ENCODE measurements at regions not wholly inside any gene's neighbourhood (a gene's known extent, or its start where the extent isn't known, plus 50 kb on each side); places are given as distances from the start of the nearest gene placed in this dataset.
"Not testable (repeated sequence)": the region's sequence is repeated elsewhere in the genome, so short reads cannot be mapped to it uniquely, and the experiment has no call there.

- no peaks in the 10 kb centered on the region for H3K36me3 ChIP-seq (ENCODE audit: insufficient read depth, low read depth, low read length)
- peaks cover 5% of the 10 kb centered on the region; the same call in 1 of the 2 replicates for H3K4me1 ChIP-seq (ENCODE audit: insufficient read depth, low read length)
- no peaks in the 10 kb centered on the region for H3K9me3 ChIP-seq (ENCODE audit: insufficient read depth, low read depth, low read length)
- H3K9ac ChIP-seq (ENCODE audit: low read depth, low read length) = no peak overlapping the region
- no peak overlapping the region for H3K27ac ChIP-seq (ENCODE audit: low read length)
- no peak overlapping the region for H3K4me3 ChIP-seq (ENCODE audit: low read length)
- H3K27me3 ChIP-seq (ENCODE audit: insufficient read depth, low read length) = no peaks in the 10 kb centered on the region
Measured at GRCh38 chr3:152676810-152677379, 158.0 kb upstream of the P2RY1 start.

DNA sequence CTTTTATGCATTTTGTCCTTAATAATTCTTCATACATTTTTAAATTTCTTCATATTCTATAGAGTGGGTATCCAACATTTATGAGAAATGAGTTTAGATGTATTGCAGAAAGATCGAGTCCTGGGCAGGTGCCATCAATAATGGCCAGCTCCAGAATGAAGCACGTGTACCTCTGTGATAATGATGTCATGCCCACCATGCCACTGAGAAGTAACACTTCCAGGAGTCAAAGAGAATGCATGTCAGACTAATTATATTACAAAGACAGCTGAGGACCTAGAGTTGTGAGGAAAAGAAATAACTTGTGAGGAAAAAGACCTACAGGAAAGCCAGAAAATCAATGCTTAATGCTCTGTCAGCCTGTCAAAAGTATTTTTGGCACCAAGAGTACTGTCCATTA is 157.4 kb upstream of the P2RY1 start:
- no peak overlapping the region for H3K27ac ChIP-seq (ENCODE audit: low read length)
- no peak overlapping the region for H3K9ac ChIP-seq (ENCODE audit: low read depth, low read length)
- no peak overlapping the region for H3K4me3 ChIP-seq (ENCODE audit: low read length)
- H3K9me3 ChIP-seq (ENCODE audit: insufficient read depth, low read depth, low read length) = no peaks in the 10 kb centered on the region
- no peaks in the 10 kb centered on the region for H3K36me3 ChIP-seq (ENCODE audit: insufficient read depth, low read depth, low read length)
- H3K27me3 ChIP-seq (ENCODE audit: insufficient read depth, low read length) = no peaks in the 10 kb centered on the region
- H3K4me1 ChIP-seq (ENCODE audit: insufficient read depth, low read length) = peaks cover 5% of the 10 kb centered on the region; the same call in 1 of the 2 replicates

- Histone ChIP-seq H3K9ac (ENCODE audit: low read depth, low read length) (no peak overlapping the region), H3K36me3 (ENCODE audit: insufficient read depth, low read depth, low read length) (no peaks in the 10 kb centered on the region), H3K27ac (ENCODE audit: low read length) (no peak overlapping the region), H3K9me3 (ENCODE audit: insufficient read depth, low read depth, low read length) (peaks cover 4% of the 10 kb centered on the region; the same call in 1 of the 2 replicates), H3K4me1 (ENCODE audit: insufficient read depth, low read length) (no peaks in the 10 kb centered on the region), H3K27me3 (ENCODE audit: insufficient read depth, low read length) (no peaks in the 10 kb centered on the region), H3K4me3 (ENCODE audit: low read length) (no peak overlapping the region)
Measured at GRCh38 chr3:152682477-152682876, 152.5 kb upstream of the P2RY1 start.

DNA sequence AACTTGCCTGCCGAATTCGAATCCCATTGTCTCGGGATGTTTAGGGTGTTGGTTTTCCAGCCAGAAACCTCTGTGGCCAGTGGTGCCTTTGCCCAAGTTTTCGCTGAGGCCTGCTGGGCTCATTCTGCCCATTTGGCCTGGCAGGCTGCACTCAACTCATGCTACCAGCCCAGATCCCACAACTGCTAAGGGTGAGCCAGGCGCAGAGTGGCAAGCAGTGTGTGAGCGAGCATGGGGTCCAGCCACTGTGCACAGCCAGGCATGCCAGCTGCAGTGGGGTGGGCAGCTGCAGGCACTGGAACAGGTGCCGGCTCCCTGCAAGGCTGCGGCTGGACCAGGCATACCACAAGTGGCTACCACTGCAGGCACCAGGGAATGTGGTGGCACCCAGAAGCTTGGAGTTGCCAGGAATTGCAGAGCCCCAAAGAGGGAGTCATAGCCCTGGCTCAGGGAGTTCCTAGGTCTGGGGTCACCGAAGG is 151.4 kb upstream of the P2RY1 start:
- Histone ChIP-seq H3K9me3 (ENCODE audit: insufficient read depth, low read depth, low read length) (peaks cover 4% of the 10 kb centered on the region; the same call in 1 of the 2 replicates), H3K4me3 (ENCODE audit: low read length) (no peak overlapping the region), H3K36me3 (ENCODE audit: insufficient read depth, low read depth, low read length) (no peaks in the 10 kb centered on the region), H3K27me3 (ENCODE audit: insufficient read depth, low read length) (no peaks in the 10 kb centered on the region), H3K9ac (ENCODE audit: low read depth, low read length) (no peak overlapping the region), H3K27ac (ENCODE audit: low read length) (no peak overlapping the region), H3K4me1 (ENCODE audit: insufficient read depth, low read length) (no peaks in the 10 kb centered on the region)

- Histone ChIP-seq H3K4me1 (ENCODE audit: insufficient read depth, low read length) (no peaks in the 10 kb centered on the region), H3K36me3 (ENCODE audit: insufficient read depth, low read depth, low read length) (no peaks in the 10 kb centered on the region), H3K9me3 (ENCODE audit: insufficient read depth, low read depth, low read length) (peaks cover 4% of the 10 kb centered on the region; the same call in 1 of the 2 replicates), H3K27ac (ENCODE audit: low read length) (no peak overlapping the region), H3K4me3 (ENCODE audit: low read length) (no peak overlapping the region), H3K27me3 (ENCODE audit: insufficient read depth, low read length) (no peaks in the 10 kb centered on the region), H3K9ac (ENCODE audit: low read depth, low read length) (no peak overlapping the region)
Measured at GRCh38 chr3:152684279-152684678, 150.7 kb upstream of the P2RY1 start.

DNA sequence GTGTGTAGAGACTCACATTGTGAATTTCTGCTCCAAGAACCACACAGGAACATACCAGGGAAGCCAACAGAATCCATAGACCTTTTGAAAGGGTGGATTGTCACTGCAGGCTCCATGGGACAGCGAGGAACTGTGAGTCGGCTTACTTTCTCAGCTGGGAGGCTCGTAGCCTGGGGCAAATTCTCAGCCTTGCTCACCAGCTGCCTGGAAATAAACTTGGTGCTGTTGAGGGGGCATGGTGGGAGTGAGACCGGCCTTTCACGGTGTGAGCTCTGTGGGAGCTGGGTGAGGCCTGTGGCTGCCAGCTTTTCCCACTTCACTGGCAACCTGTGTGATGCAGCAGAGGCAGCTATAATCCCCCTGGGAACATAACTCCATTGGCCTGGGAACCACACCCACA is 146.6 kb upstream of the P2RY1 start:
- Histone ChIP-seq H3K27me3 (ENCODE audit: insufficient read depth, low read length) (no peaks in the 10 kb centered on the region), H3K27ac (ENCODE audit: low read length) (no peak overlapping the region), H3K4me3 (ENCODE audit: low read length) (no peak overlapping the region), H3K9me3 (ENCODE audit: insufficient read depth, low read depth, low read length) (peaks cover 4% of the 10 kb centered on the region; the same call in 1 of the 2 replicates), H3K9ac (ENCODE audit: low read depth, low read length) (no peak overlapping the region), H3K36me3 (ENCODE audit: insufficient read depth, low read depth, low read length) (no peaks in the 10 kb centered on the region), H3K4me1 (ENCODE audit: insufficient read depth, low read length) (no peaks in the 10 kb centered on the region)

- not testable (repeated sequence) for H3K27me3 ChIP-seq (ENCODE audit: insufficient read depth, low read length); H3K4me3 ChIP-seq (ENCODE audit: low read length); H3K36me3 ChIP-seq (ENCODE audit: insufficient read depth, low read depth, low read length); H3K4me1 ChIP-seq (ENCODE audit: insufficient read depth, low read length); H3K27ac ChIP-seq (ENCODE audit: low read length); H3K9ac ChIP-seq (ENCODE audit: low read depth, low read length); H3K9me3 ChIP-seq (ENCODE audit: insufficient read depth, low read depth, low read length)
Measured at GRCh38 chr3:152692326-152692725, 142.6 kb upstream of the P2RY1 start.

DNA sequence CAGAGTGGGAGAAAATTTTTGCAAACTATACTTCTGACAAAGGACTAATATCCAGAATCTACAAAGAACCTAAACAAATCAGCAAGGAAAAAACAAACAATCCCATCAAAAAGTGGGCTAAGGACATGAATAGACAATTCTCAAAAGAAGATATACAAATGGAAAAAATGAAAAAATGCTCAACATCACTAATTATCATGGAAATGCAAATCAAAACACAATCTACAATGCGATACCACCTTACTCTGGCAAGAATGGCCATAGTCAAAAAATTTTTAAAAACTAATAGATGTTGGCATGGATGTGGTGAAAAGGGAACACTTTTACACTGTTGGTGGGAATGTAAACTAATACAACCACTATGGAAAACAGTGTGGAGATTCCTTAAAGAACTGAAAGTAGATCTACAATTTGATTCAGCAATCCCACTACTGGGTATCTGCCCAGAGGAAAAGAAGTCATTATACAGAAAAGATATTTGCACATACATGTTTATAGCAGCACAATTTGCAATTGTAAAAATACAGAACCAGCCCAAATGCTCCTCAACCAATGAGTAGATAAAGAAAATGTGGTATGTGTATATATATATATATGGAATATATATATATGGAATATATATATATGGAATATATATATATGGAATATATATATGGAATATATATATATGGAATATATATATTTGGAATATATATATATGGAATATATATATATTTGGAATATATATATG is 141.2 kb upstream of the P2RY1 start:
- H3K4me1 ChIP-seq (ENCODE audit: insufficient read depth, low read length); H3K27ac ChIP-seq (ENCODE audit: low read length); H3K36me3 ChIP-seq (ENCODE audit: insufficient read depth, low read depth, low read length); H3K27me3 ChIP-seq (ENCODE audit: insufficient read depth, low read length); H3K4me3 ChIP-seq (ENCODE audit: low read length); H3K9ac ChIP-seq (ENCODE audit: low read depth, low read length); H3K9me3 ChIP-seq (ENCODE audit: insufficient read depth, low read depth, low read length): not testable (repeated sequence)

DNA sequence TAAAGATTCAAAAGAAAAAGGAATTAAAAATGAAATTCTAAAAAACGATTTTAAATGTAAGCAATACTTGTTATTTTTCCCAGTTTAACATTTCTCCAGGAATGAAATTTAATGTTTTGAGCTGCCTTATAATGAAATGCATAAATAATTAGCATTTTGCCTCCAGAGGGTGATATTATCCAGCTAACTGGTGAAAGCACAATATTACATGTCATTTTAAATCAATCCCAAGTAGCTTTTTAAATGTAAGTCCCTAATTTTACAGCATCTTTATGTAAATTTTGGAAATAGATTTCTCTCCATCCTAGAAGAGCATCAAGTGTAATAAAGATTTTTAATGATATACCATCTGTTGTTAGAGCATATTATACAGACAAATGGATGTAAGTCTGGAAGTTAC is 139.1 kb upstream of the P2RY1 start:
- no peaks in the 10 kb centered on the region for H3K36me3 ChIP-seq (ENCODE audit: insufficient read depth, low read depth, low read length)
- no peaks in the 10 kb centered on the region for H3K27me3 ChIP-seq (ENCODE audit: insufficient read depth, low read length)
- no peaks in the 10 kb centered on the region for H3K4me1 ChIP-seq (ENCODE audit: insufficient read depth, low read length)

DNA sequence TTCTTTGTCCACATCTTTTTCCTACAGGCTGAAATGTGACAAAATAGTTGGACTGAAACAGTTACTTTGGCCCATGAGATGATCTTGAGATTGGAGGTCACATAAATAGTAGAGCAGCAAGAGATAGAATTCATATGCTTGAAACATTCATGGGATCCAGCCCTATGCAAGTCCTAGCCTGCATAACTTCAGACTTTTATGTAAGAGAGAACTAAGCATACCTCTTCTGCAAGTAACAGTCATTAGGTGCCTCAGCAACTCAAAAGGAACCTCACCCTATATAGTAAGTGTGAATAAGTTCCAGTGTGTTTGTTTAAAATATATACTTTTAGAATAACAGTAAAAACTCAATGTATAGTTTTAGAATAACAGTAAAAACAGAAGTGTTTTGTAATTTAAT is 138.0 kb upstream of the P2RY1 start:
- H3K27me3 ChIP-seq (ENCODE audit: insufficient read depth, low read length) = no peaks in the 10 kb centered on the region
- no peak overlapping the region for H3K27ac ChIP-seq (ENCODE audit: low read length)
- H3K4me3 ChIP-seq (ENCODE audit: low read length) = no peak overlapping the region
- H3K4me1 ChIP-seq (ENCODE audit: insufficient read depth, low read length) = no peaks in the 10 kb centered on the region
- no peak overlapping the region for H3K9ac ChIP-seq (ENCODE audit: low read depth, low read length)
- H3K36me3 ChIP-seq (ENCODE audit: insufficient read depth, low read depth, low read length) = no peaks in the 10 kb centered on the region
- no peaks in the 10 kb centered on the region for H3K9me3 ChIP-seq (ENCODE audit: insufficient read depth, low read depth, low read length)

More for the DNA sequence above, 139.1 kb upstream of the P2RY1 start:
- Histone ChIP-seq H3K4me3 (ENCODE audit: low read length) (no peak overlapping the region), H3K27ac (ENCODE audit: low read length) (no peak overlapping the region), H3K9ac (ENCODE audit: low read depth, low read length) (no peak overlapping the region), H3K9me3 (ENCODE audit: insufficient read depth, low read depth, low read length) (no peaks in the 10 kb centered on the region)

DNA sequence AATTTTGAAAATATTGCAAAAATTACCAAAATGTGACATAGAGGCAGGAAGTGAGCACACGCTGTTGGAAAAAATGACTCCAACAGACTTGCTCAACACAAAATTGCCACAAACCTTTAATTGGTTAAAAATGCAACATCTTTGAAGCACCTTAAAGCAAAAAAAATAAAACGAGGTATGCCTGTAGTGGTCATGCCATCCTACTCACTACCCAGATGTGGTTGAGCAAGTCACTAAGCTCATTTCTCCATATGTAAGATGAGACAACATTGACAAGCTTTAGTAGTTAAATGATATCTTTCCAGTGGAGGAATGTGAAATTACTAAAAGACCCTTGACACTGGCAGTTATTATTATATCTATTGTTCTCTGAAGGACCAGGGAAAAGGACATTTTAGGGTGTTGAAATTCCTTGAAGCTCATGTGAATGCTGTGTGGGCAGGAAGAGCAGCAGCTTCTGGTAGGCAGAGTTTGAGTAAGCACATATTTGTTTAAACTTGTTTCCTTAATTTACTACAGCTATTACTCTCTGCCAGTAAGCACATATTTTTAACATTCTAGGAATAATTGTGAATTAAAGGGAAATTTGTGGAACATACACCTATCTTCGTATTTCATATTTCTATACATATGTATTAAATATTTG is 131.6 kb upstream of the P2RY1 start:
- Histone ChIP-seq H3K36me3 (ENCODE audit: insufficient read depth, low read depth, low read length) (no peaks in the 10 kb centered on the region), H3K27ac (ENCODE audit: low read length) (no peak overlapping the region), H3K9me3 (ENCODE audit: insufficient read depth, low read depth, low read length) (no peaks in the 10 kb centered on the region; the same call in 1 of the 2 replicates), H3K9ac (ENCODE audit: low read depth, low read length) (no peak overlapping the region), H3K4me3 (ENCODE audit: low read length) (no peak overlapping the region), H3K27me3 (ENCODE audit: insufficient read depth, low read length) (no peaks in the 10 kb centered on the region), H3K4me1 (ENCODE audit: insufficient read depth, low read length) (0 out of 2 replicates have a peak, but pooled peaks cover 3% of the 10 kb centered on the region)

All from iPS-20b (cell line).